Anterior cingulate cortex (tissue), 58 donors: ENCODE measurements at regions not wholly inside any gene's neighbourhood (a gene's known extent, or its start where the extent isn't known, plus 50 kb on each side); places are given as distances from the start of the nearest gene placed in this dataset.
"Not testable (repeated sequence)": the region's sequence is repeated elsewhere in the genome, so short reads cannot be mapped to it uniquely, and the experiment has no call there.

ENCODE experiments used
- DNase-seq, 58 donors: peaks; one replicate each; lab custom pipeline; 2025; lab: John Stamatoyannopoulos, UW

DNA sequence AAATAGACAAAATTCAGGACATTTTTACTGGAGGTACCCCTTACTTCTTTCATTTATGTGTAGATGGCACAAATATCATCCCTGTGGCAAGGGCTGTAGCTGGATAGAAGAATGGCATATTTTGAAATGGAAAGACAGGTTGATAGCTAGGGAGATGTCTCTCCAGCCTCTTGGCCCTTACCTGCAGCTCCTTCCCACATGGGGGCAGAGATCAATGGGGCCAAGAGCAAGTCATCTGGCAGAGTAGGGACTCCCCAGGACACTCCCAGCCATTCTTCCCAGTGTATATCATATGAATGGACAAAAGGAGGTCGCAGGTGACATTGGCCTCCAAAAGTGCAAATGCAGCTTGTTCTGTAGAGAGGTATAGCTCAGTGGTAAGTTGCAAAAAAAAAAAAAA, 192.2 kb upstream of the ATP5MC3 start:
- no peak for DNase-seq

DNA sequence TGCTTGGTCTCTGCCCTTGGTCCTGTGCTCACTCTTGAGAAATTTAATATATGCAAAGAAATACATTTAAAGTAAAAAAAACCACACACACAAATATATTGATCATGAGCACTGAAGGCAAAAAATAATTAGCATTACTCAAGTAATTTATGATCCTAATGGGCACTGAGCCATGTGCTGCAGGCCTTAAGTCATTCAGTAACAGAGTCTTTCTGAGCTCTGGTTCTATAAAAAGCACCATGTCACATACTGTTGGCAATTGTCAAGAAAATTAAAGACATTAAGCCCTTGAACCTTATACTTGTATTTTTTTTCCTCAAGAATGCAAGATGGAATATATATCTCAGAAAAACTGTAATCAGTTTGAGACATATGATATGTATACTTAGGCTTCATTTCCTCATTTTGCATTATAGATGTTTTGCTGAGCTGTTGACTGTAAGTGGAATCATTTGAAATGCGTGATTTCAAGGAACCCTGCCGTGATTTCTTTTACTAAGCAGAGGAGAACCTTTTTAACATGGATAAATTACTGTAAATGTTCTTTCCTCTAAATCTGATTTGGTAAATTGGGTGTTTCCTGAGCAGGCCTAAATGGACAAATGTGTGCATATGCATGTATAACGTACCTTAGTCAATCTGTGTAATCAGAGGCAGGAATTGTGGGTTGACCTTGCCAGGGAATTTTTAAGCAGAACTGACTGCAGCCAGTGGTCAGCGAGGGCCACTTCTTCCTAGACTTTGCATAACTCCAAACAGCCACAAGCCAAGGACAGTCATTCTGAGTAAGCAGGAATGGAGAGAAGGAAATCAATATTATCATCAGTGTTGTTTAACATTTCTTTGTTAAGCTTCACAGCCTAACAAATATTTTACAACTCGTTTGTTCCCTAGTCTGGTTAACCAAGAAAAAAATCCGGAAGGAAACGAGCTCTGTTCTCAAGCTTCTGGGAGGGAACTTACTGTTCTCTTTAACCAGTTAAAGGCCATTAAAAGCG, 191.5 kb upstream of the ATP5MC3 start:
- no peak for DNase-seq

GRCh38 chr2:175371378-175371777, 189.9 kb upstream of the ATP5MC3 start:
- no peak for DNase-seq

- peak in 13 of 58 donors; percentile 0 to 26 (median 2) for DNase-seq
Measured at GRCh38 chr2:175366815-175367214, 185.3 kb upstream of the ATP5MC3 start.

DNA sequence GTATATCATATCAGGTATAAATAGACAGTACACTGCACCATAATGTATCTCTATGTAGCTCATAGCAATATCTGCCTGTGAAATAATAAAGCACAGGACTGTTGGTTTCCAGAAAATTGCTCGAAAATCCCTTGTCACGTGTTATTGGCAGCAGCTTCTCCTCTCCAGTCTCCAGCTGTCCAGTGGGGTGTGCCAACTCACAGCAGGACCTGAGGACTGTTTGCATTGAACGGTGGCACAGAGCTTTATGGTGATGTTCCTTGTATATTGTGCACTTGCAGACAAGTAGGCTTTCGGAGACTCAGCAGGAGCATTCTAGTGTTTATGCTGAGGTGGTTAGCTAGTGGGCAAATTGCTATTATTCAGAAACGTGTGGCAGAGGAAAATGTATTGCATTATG, 182.2 kb upstream of the ATP5MC3 start:
- no peak for DNase-seq

GRCh38 chr2:175362331-175362730, 180.8 kb upstream of the ATP5MC3 start:
- no peak for DNase-seq

- no peak for DNase-seq
Measured at GRCh38 chr2:175359710-175360109, 178.2 kb upstream of the ATP5MC3 start.

- no peak for DNase-seq
Measured at GRCh38 chr2:175356901-175357300, 175.4 kb upstream of the ATP5MC3 start.

DNA sequence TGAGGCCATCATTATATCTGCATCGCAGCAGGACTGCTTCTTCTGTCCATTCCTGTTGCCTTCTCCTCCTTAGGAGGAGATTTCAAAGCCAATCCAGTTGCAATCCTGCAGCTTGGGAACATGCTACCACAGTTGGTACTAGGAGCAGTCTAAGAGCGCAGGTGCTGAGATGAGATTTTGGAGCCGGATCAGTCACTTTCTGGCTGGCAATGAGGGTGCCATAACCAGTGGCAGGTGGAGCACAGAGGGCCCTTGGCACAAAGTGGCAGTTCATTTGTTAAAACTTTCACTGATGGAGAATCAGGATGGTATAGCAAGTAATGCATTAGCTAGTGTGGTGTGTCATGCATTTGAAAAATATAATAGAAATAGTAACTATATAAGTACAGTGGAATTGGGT, 173.7 kb upstream of the ATP5MC3 start:
- no peak for DNase-seq

DNA sequence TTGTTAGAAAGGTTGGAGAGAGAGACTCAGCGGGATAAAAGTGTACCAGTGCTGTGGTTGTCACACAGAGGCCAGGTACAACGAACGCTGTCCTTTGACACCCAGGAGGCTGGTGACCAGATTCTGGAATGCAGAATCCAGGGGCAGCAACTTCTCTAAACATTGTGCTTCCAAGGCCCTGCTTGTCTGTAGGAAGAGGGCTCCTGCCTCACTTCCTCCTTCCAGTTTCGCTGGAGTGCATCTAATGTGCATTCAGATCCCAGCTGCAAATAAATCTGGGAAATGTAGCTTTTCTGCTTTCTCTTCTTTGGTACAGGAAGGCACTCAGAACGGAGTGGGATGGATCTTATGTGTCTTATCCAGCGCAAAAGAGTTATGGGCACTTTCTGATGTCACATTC, 171.8 kb upstream of the ATP5MC3 start:
- peak in 2 of 58 donors; percentile 0 to 4 for DNase-seq

- DNase-seq = no peak
Measured at GRCh38 chr2:175351512-175351911, 170.0 kb upstream of the ATP5MC3 start.

- DNase-seq = no peak
Measured at GRCh38 chr2:175350105-175350504, 168.6 kb upstream of the ATP5MC3 start.

- DNase-seq = no peak
Measured at GRCh38 chr2:175342085-175342484, 160.6 kb upstream of the ATP5MC3 start.

- no peak for DNase-seq
Measured at GRCh38 chr2:175330195-175330594, 148.7 kb upstream of the ATP5MC3 start.

GRCh38 chr2:175326801-175327200, 145.3 kb upstream of the ATP5MC3 start:
- DNase-seq = no peak

GRCh38 chr2:175326164-175326563, 144.7 kb upstream of the ATP5MC3 start:
- not testable (repeated sequence) for DNase-seq

DNA sequence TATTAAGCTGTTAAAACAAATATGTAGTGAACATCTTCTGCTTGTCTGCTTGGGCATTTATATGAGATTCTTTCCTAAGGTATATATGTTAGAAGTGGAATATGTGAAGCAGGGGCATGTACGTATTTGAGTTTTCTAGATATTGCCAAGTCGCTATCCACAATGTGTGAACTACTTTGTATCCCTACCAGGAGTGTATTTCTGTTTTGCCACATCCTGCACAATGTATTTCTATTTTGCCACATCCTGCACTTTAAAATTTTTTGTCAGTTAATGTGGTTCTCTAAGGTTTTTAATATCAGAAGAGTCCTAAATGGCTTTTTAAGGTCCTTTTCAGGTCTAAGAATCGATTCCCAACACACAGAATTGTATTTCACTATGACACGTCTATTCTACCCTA, 141.7 kb upstream of the ATP5MC3 start:
- no peak for DNase-seq

DNA sequence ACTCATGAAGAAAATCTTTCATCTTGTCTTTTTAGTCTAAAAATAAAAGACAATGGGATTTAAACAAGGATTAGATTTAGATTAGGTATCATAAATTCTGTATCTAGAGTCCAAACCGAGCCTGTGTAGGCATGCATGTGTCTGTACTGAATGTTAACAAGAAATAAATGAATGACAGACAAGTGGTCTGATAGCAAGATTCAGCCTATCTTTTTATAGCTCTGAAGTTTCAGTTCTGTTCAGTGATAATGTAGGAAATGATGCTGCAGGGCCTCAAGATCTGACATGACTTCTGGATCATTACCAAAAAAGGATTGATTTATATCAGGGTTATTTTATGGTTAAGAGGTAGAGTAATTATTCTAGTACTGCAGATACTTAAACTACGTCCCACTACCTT, 137.0 kb upstream of the ATP5MC3 start:
- DNase-seq = no peak

DNA sequence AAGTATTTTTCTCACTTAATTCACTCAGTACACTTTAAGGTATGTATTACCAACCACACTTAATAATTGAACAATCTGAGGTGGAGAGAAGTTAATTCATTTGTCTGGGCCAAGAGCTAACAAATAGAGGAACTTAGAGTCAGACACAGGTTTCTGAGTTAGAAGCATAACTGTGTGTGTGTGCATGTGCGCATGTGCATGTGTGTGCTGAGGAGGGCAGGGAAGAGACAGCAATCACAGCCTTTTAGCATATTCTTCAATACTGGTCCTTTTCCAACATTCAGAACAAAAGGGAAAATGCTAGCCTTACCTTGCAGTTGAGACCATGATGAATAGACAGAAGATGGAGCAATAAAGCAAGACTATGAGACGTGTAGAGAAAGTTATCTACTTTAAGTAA, 136.2 kb upstream of the ATP5MC3 start:
- DNase-seq = no peak

DNA sequence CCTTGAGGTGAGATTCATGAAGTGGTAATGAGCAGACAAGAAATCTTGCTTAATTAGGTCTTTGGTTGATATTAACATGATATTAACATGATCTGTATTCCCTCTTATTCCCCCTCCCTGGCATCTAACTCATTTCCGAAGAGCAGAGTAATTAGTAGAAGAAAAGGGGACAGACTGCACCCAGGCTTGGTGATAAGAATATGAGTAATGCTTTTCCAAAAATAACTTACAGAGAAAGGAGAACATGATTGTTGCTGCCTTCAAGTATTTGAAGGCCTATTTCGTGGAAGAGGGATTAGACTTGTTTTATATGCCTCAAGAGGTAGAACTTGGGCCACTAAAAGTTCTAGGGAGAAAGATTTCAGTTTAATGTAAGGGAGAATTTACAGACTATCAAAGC, 130.6 kb upstream of the ATP5MC3 start:
- no peak for DNase-seq

- DNase-seq = no peak
Measured at GRCh38 chr2:175310813-175311504, 129.4 kb upstream of the ATP5MC3 start.

DNA sequence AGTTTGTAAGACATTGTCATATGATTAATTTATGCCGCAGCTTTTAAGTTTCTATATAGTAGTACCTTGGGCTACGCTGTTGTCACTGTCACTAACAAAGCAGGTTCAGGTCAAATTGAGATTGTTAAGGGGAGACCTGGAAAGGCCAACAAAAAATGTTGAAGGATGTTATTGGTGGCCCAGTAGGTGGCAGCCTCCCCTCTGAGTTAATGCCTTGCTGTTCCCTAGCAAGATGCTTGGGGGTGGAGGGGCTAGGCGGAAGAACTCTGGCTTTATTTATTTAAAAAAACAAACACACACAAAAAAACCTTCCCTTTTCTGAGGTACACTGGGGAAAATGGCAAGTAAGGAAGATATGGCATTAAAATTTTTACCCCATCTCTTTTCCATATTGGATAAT, 128.3 kb upstream of the ATP5MC3 start:
- DNase-seq = peak in 2 of 58 donors; percentile 1 to 3
